WERI-Rb-1 (cell line): ENCODE measurements at regions not wholly inside any gene's neighbourhood (a gene's known extent, or its start where the extent isn't known, plus 50 kb on each side); places are given as distances from the start of the nearest gene placed in this dataset.

Experiments used
- DNase-seq: peaks from one replicate; pipeline ENCODE4 v3.0.0-alpha.2; 2020
- H3K27ac ChIP-seq: fragments of 250-450 bp; sonication (Bioruptor Pico); 2 replicates; pipeline ENCODE4 v1.5.1; 2020; ENCODE audit warnings: mild to moderate bottlenecking, moderate library complexity
- H3K27me3 ChIP-seq: fragments of 250-450 bp; sonication (Bioruptor Pico); 2 replicates; pipeline ENCODE4 v1.5.1; 2021; ENCODE audit warnings: mild to moderate bottlenecking, low read depth, moderate library complexity; ENCODE audit not compliant: insufficient read depth, severe bottlenecking
- H3K36me3 ChIP-seq: fragments of 250-450 bp; sonication (Bioruptor Pico); 2 replicates; pipeline ENCODE4 v1.5.1; 2020; ENCODE audit warnings: mild to moderate bottlenecking, moderate library complexity
- H3K4me3 ChIP-seq: 2 replicates; pipeline ENCODE4 v1.5.1; 2011; ENCODE audit warnings: low read depth, mild to moderate bottlenecking, control low read depth, low read length
- H3K9me3 ChIP-seq: fragments of 250-450 bp; sonication (Bioruptor Pico); 2 replicates; pipeline ENCODE4 v1.5.1; 2021; ENCODE audit warnings: mild to moderate bottlenecking, moderate library complexity; ENCODE audit not compliant: severe bottlenecking
- TF ChIP-seq, protein P1 (sequence below): IDR thresholded peaks from 2 replicates; pipeline ENCODE4 v1.5.1; 2011; ENCODE audit warnings: low read depth, mild to moderate bottlenecking, control low read depth, inconsistent platforms, low read length

DNA sequence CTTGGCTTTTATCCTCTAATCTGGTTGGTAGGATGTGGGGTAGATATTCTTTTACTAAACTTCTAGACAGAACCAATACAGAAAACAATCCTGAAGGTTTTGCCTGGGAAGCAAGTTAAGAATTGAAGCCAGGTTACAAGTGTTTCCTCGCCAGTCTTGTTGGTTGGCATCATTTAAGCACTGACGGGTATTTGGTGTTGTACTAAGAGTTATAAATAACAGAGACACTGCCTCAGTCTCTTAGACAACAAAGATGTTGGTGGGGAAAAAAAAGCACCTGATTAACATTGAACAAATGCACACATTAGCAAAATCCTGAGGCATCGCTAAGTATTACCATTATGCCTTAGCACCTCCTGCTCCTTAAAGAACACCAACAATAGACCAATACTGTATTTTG, 272.2 kb downstream of the BRINP2 start:
- no peak overlapping the region for H3K27ac ChIP-seq
- no peak overlapping the region for H3K4me3 ChIP-seq
- DNase-seq: no peak
- H3K36me3 ChIP-seq: no peaks in the 10 kb centered on the region
- no peaks in the 10 kb centered on the region for H3K9me3 ChIP-seq
- TF ChIP-seq, protein P1, sequence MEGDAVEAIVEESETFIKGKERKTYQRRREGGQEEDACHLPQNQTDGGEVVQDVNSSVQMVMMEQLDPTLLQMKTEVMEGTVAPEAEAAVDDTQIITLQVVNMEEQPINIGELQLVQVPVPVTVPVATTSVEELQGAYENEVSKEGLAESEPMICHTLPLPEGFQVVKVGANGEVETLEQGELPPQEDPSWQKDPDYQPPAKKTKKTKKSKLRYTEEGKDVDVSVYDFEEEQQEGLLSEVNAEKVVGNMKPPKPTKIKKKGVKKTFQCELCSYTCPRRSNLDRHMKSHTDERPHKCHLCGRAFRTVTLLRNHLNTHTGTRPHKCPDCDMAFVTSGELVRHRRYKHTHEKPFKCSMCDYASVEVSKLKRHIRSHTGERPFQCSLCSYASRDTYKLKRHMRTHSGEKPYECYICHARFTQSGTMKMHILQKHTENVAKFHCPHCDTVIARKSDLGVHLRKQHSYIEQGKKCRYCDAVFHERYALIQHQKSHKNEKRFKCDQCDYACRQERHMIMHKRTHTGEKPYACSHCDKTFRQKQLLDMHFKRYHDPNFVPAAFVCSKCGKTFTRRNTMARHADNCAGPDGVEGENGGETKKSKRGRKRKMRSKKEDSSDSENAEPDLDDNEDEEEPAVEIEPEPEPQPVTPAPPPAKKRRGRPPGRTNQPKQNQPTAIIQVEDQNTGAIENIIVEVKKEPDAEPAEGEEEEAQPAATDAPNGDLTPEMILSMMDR: no peak
- no peaks in the 10 kb centered on the region for H3K27me3 ChIP-seq

DNA sequence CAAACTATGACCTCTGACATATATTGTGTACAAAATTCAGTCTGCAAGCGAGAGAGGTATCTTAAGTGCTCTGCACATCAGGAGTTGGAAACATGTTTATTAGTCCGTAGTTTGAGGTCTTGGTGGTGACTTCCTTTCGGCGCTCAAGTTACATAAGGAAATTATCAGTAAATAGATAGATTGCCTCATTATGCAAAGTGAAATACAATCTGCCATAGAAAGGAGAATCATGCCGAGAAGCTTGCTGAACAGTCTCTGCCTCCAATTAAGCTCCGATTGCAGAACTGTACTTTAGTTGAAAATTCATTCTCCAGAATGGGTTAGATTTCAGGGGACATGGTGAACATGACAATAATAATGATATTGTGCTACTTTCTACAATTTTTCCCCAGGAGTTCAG, 271.8 kb downstream of the BRINP2 start:
- H3K27ac ChIP-seq: no peak overlapping the region
- TF ChIP-seq, protein P1: no peak
- no peak for DNase-seq
- no peak overlapping the region for H3K4me3 ChIP-seq
- H3K9me3 ChIP-seq: no peaks in the 10 kb centered on the region
- H3K27me3 ChIP-seq: no peaks in the 10 kb centered on the region
- no peaks in the 10 kb centered on the region for H3K36me3 ChIP-seq

DNA sequence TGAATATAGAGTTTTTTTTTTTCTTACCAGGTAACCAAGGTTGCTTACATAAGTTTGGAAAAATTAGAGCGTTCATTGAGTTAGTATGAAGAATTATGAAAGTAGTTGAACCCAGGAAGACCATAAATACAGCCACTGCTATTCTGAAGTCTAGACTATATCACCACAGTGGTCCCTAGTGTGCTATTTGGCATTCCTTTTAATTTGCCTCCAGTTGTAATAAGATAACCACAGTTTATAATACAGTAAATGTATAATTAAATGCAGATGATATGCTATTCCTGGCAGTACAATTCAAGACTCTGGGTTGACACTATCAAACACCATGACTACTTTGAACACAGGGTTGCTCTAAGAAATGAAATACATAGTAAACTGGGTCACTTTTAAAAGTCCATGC, 270.5 kb downstream of the BRINP2 start:
- no peak overlapping the region for H3K4me3 ChIP-seq
- TF ChIP-seq, protein P1: no peak
- H3K27ac ChIP-seq: no peak overlapping the region
- no peaks in the 10 kb centered on the region for H3K9me3 ChIP-seq
- H3K27me3 ChIP-seq: no peaks in the 10 kb centered on the region
- H3K36me3 ChIP-seq: no peaks in the 10 kb centered on the region
- DNase-seq: no peak

DNA sequence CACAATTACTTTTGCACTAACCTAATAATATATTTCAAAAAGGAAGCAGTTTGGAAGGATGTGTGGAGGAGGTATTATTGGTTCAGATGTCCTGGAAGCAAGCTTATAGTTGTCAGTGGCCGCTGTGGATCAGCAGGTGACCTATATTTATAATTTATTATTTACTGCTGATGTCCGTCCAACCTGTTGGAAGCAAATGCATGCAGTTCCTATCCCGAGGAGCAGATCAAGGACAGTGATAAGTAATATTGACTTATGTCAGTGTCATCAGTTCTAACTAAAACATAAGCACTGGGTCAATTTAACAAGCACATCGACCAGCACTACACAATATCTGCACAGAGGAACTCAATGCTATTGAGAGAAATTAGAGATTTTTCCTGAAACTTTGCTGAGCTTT, 270.1 kb downstream of the BRINP2 start:
- Histone ChIP-seq H3K36me3 (no peaks in the 10 kb centered on the region), H3K27ac (no peak overlapping the region), H3K27me3 (no peaks in the 10 kb centered on the region), H3K9me3 (no peaks in the 10 kb centered on the region), H3K4me3 (no peak overlapping the region)
- TF ChIP-seq, protein P1: no peak
- no peak for DNase-seq

DNA sequence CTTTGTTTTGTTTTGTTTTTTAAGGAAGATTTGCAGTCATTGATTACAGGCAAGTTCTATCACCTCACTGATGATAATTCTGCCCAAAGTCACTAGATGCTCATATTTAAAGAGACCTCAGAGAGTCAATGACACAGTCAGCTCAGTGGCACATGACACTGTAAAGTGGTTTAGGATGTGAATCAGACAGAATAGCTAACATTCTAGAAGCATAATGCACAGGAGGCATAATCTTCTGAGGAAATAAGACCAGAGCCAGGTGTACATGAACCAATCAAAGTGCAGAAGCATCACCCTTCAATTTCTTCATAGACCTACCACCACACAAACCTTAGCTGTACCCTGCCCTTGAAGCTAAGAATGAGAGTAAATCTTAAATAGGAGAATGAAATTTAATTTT, 268.5 kb downstream of the BRINP2 start:
- no peaks in the 10 kb centered on the region for H3K36me3 ChIP-seq
- H3K9me3 ChIP-seq: no peaks in the 10 kb centered on the region
- no peak overlapping the region for H3K4me3 ChIP-seq
- TF ChIP-seq, protein P1: no peak
- no peaks in the 10 kb centered on the region for H3K27me3 ChIP-seq
- no peak for DNase-seq
- no peak overlapping the region for H3K27ac ChIP-seq

DNA sequence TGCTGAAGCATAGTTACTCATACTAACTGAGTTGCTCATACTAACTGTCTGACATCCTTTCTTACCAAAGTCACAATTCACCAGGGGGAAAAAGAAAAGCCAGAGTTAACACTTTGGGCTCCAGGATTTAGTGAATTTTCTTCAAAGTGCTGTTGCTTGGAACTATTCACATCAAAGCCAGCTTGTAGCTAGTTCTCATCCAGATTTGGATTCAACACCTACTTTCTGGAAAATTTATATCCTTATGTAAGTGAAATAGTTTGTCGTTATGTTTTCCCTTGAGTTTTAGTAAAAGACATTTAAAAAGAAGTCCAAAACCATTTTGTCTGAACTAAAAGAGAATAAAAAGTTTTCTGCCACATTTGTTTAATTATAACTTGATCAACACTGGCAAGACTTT, 264.6 kb downstream of the BRINP2 start:
- Histone ChIP-seq H3K4me3 (no peak overlapping the region), H3K27me3 (no peaks in the 10 kb centered on the region), H3K27ac (no peak overlapping the region), H3K9me3 (no peaks in the 10 kb centered on the region), H3K36me3 (no peaks in the 10 kb centered on the region)
- no peak for DNase-seq
- TF ChIP-seq, protein P1: no peak
